ENCODE measurements at regions not wholly inside any gene's neighbourhood (a gene's known extent, or its start where the extent isn't known, plus 50 kb on each side); places are given as distances from the start of the nearest gene placed in this dataset.
"Not testable (repeated sequence)": the region's sequence is repeated elsewhere in the genome, so short reads cannot be mapped to it uniquely, and the experiment has no call there.

DNA sequence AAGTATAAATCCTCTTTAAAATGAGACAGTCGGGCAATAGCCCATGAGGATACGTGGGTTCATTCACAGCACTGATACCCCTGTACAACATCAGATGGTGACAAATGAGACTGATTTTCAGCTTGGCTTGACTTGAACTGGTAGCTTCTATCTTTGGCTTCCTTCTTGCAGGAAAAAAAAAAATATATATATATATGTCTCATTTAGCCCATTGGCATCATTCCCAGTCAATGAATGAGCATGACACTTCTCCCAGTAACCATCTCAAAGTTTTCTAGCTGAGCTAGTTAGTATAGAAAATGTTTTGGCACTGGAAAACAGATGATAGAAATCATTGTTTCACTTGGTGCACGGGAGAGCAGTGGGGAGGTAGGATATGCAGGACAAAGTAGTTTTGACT lies 222.5 kb upstream of the TAS2R1 start:
- no peak for DNase-seq (ENCODE audit: low spot score)

DNA sequence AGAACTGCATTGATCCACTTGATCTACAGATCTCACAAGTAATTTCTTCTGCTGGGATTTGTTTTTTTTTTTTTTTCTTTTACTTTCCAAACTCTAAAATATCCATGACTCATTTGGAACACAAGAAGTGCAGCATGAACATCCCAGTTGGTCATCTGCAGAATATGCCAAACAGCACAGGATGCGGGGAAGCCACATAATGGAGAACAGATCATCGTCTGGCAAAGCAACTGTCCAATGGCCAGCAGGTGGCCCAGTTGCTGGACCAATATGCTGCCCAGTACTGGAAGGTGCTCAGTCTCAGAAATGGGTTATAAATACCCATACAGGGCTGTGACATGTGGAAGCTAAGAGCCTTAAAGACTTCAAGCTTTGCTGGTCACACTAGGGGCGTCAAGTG lies 221.3 kb upstream of the TAS2R1 start:
- no peak for DNase-seq (ENCODE audit: low spot score)

GRCh38 chr5:9850456-9850855 lies 220.3 kb upstream of the TAS2R1 start:
- DNase-seq (ENCODE audit: low spot score), result no peak

GRCh38 chr5:9847631-9848030 lies 217.5 kb upstream of the TAS2R1 start:
- DNase-seq (ENCODE audit: low spot score), result no peak

GRCh38 chr5:9845185-9845584 lies 215.0 kb upstream of the TAS2R1 start:
- DNase-seq (ENCODE audit: low spot score), result no peak

GRCh38 chr5:9841516-9842170 lies 211.5 kb upstream of the TAS2R1 start:
- DNase-seq (ENCODE audit: low spot score), result no peak

DNA sequence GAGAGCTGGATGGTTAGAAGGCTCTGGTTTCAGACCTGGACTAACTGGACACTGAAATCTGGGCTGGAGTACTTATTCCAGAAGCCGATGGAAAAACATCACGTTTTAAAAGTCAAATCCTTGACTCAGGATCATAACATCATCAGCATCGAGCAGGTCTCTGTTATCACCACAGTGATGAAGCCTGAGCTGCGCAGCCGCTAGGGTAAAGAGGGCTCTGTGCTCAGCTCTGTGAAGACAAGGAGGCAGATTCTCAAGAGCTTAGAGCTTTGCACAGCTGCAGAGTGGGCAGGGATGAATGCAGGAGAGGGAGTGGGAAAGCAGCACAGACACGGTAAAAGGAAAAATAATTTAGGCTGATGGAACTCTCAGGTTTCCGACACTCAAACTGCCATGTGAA lies 208.8 kb upstream of the TAS2R1 start:
- DNase-seq (ENCODE audit: low spot score), result peak; percentile 3

DNA sequence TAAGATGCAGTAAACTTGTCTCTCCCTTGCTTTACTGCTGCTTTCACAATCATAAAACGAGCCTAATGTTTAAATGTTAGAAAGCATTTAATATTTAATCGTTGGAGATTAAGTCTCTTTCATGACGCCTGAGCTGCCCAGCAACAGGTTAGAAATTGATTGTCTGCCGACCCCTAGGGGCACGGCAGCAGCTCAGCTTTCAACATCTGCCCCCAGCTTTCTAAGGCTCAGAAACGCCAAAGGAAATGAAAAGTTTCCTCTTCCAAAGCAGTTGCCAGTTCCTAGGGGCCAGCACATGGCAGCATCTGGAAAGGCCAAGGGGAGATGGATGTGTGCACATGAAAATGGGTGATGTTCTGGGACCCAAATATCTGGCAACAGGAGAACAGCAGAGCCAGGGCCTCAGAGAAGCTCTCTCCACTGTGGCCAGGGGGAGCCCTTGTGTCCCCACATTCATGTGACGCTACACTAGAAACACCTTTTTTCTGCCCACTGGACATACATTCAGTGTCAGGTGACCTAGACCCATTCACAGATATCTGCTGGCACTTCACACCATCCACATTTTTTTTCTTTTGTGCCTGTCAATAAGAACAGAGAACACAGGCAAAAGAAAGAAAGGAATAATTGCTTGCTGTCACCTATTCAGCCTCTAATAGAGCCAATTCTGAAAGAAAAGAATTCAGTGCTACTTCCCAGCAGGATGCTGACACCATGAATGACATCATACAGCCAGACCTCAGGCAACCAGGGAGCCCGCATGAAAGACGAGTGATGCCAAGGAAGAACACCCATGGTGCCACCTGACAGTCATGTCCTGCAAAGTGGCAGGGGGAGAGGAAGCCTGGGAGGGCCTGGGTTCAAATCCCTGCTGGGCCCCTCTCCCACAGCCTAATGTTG lies 205.0 kb upstream of the TAS2R1 start:
- DNase-seq (ENCODE audit: low spot score), result no peak

DNA sequence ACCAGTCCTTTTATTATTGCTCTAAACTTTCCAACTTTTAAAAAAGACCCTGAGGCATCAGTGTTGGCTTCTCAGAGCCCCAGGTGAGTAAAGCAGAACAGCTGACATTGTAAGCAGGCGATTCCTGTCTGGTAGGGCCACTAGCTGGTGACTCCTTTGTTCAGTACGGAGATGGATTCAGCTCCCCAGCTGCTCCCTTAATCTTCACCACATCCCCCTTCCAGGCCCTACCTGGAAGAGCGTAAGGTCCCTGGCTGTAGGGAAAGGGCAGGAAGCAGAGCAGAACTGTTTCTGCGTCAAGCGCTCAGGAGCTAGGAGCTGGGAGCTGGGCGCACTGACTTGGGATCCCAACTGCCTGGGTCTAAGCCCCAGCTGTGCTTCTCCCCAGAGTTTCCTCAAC lies 203.7 kb upstream of the TAS2R1 start:
- no peak for DNase-seq (ENCODE audit: low spot score)

DNA sequence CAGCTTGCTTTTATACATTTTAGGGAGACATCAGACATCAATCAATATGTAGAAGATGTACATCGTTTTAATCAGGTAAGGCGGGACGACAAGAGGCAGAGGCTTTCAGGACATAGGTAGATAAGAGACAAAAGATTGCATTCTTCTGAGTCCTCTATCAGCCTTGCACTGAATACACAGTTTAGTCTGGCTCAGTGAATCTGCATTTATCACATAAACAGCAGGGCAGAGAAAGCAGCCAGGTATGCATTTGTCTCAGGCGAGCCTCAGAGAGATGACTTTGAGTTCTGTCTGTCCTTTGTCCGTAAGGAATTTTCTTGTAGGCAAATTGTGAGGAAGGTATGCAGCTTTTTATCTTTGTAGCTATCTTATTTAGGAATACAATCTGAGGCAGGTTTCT lies 202.8 kb upstream of the TAS2R1 start:
- DNase-seq (ENCODE audit: low spot score), result no peak

- no peak for DNase-seq (ENCODE audit: low spot score)
Measured at GRCh38 chr5:9831823-9832222, 201.7 kb upstream of the TAS2R1 start.

GRCh38 chr5:9830184-9830583 lies 200.0 kb upstream of the TAS2R1 start:
- DNase-seq (ENCODE audit: low spot score), result no peak

- no peak for DNase-seq (ENCODE audit: low spot score)
Measured at GRCh38 chr5:9829621-9830020, 199.5 kb upstream of the TAS2R1 start.

- peak; percentile 23 for DNase-seq (ENCODE audit: low spot score)
Measured at GRCh38 chr5:9820691-9821449, 190.7 kb upstream of the TAS2R1 start.

GRCh38 chr5:9818340-9818845 lies 188.2 kb upstream of the TAS2R1 start:
- DNase-seq (ENCODE audit: low spot score), result no peak

DNA sequence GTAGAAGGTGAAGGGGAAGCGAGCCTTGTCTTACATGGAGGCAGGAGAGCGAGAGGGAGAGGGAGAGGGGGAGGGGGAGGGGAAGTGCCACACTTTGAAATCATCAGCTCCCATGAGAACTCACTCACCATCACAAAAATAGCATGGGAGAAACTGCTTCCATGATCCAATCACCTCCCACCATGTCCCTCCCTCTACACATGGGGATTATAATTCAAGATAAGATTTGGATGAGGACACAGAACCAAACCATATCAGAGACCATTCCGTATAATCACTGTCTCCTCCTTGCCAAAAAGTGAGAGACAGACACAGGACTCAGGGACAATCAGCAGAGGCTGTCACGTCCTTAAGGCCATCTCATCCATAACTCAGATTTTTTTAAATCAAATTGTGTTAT lies 187.7 kb upstream of the TAS2R1 start:
- no peak for DNase-seq (ENCODE audit: low spot score)

DNA sequence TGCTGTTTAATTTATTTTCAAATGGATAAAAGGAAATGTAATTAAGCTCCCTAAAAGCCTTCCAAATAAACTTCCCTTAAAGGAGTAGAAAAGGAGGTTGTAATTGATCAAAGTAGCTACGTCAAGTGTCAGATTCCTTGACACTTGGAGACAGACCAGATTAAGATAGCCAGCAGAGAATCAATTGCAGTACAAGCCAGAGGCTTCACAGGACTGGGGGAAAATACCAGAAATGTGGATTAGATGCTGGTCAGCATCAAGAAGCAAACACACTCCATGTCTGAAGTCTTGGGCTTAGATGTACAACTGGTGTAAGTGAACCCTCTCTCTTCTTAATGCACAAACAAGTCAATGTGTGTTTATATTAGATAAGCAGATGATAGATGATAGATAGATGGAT lies 184.9 kb upstream of the TAS2R1 start:
- no peak for DNase-seq (ENCODE audit: low spot score)

GRCh38 chr5:9813305-9813704 lies 183.2 kb upstream of the TAS2R1 start:
- no peak for DNase-seq (ENCODE audit: low spot score)

GRCh38 chr5:9807366-9807765 lies 177.2 kb upstream of the TAS2R1 start:
- not testable (repeated sequence) for DNase-seq (ENCODE audit: low spot score)

DNA sequence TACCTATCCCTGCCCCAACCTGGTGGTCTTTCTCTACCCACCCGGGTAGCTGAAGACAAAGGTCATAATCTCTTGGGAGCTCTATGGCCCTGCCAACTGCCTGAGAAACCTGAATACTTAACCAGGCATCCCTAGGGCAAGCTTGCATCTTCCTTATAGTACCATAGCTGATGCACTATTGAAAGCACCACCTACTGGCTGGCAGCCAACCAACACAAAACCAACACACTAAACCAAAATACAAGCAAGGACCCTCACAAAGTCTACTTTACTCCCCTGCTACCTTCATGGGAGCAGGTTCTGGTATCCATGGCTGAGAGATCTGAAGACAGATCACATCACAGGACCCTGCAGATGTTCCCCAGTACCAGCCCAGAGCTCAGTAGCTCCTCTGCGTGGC lies 171.8 kb upstream of the TAS2R1 start:
- no peak for DNase-seq (ENCODE audit: low spot score)

- no peak for DNase-seq (ENCODE audit: low spot score)
Measured at GRCh38 chr5:9799606-9800005, 169.5 kb upstream of the TAS2R1 start.

GRCh38 chr5:9790276-9790675 lies 160.1 kb upstream of the TAS2R1 start:
- DNase-seq (ENCODE audit: low spot score), result no peak

DNA sequence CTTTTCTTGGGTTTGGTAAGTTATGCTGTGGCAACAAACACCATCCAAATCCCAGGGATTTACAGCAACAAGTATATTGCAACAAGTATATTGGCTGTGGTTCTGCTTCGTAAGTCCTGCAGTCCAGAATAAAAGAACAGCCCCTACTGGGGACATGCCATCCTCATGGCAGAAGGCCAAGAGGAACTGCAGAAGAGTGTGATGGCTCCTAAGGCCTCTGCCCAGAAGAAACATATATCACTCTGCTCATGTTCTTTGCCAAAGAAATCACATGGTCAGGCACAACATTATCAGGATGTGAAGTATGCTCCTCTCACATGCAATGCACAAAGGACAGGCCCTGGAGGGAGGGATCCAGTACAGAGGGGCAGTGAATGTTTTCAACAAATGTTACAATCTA lies 159.6 kb upstream of the TAS2R1 start:
- DNase-seq (ENCODE audit: low spot score), result no peak
